GM13977 (cell line): ENCODE measurements at regions not wholly inside any gene's neighbourhood (a gene's known extent, or its start where the extent isn't known, plus 50 kb on each side); places are given as distances from the start of the nearest gene placed in this dataset.

Source experiments
- DNase-seq: peaks from one replicate; pipeline ENCODE4 v3.0.0; 2012; ENCODE audit warnings: low spot score
- CTCF ChIP-seq: IDR thresholded peaks from 2 replicates; pipeline ENCODE4 v1.5.1; 2012; ENCODE audit warnings: mild to moderate bottlenecking, control low read depth; ENCODE audit not compliant: insufficient read depth; ENCODE audit errors: extremely low read depth, missing control alignments
- in situ Hi-C: fragments of 300-500 bp; cut with MboI; formaldehyde crosslinking; loops from one replicate; pipeline ENCODE4 v1.12.0; 2022; ENCODE audit warnings: low sequenced_read_pairs, low pct_unique_long_range_greater_than_20kb, mixed read lengths, inconsistent platforms; ENCODE audit not compliant: unreplicated experiment

GRCh38 chr13:32861304-32861703, 154.9 kb upstream of the KL start:
- no peak for TF ChIP-seq CTCF
- DNase-seq = no peak
- in situ Hi-C loops = no loop called here

- DNase-seq = no peak
- in situ Hi-C loops = no loop called here
- no peak for TF ChIP-seq CTCF
Observed at GRCh38 chr13:32863596-32863995, 152.6 kb upstream of the KL start.

- in situ Hi-C loops = no loop called here
- no peak for DNase-seq
- no peak for TF ChIP-seq CTCF
Observed at GRCh38 chr13:32866921-32867320, 149.3 kb upstream of the KL start.

- in situ Hi-C loops = no loop called here
- no peak for TF ChIP-seq CTCF
- DNase-seq = no peak
Observed at GRCh38 chr13:32877491-32877890, 138.7 kb upstream of the KL start.

GRCh38 chr13:32878163-32878562, 138.1 kb upstream of the KL start:
- no peak for TF ChIP-seq CTCF
- in situ Hi-C loops = no loop called here
- DNase-seq = no peak

- in situ Hi-C loops = no loop called here
- no peak for DNase-seq
- no peak for TF ChIP-seq CTCF
Observed at GRCh38 chr13:32880636-32881035, 135.6 kb upstream of the KL start.
